SK-N-SH (cell line): ENCODE measurements at regions not wholly inside any gene's neighbourhood (a gene's known extent, or its start where the extent isn't known, plus 50 kb on each side); places are given as distances from the start of the nearest gene placed in this dataset.

Experiments
- CTCF ChIA-PET: fragments of 300-600, 350-600 bp; formaldehyde crosslinking; extraction: SDS; loops from one replicate; lab custom pipeline; 2021; lab: Yijun Ruan, JAX
- POLR2A ChIA-PET: fragments of 350-600 bp; sonication (Branson Sonifier 250); formaldehyde crosslinking; extraction: SDS; loops from one replicate; lab custom pipeline; 2020; ENCODE audit warnings: antibody characterized with exemption, inconsistent platforms; lab: Yijun Ruan, JAX
- DNase-seq: peaks from one replicate; pipeline ENCODE4 v3.0.0; 2012
- H2AFZ ChIP-seq: fragments of 200-600 bp; sonication (generic); 2 replicates; pipeline ENCODE4 v1.8.1; 2016; ENCODE audit warnings: antibody characterized with exemption, mild to moderate bottlenecking, low read depth
- H3F3A ChIP-seq: fragments of 200-600 bp; sonication (generic); replicated peaks from 2 replicates; pipeline ENCODE3; 2016; ENCODE audit warnings: antibody characterized with exemption, mild to moderate bottlenecking; ENCODE audit not compliant: insufficient read depth
- H3K27ac ChIP-seq, 2 experiments: fragments of 200-500 bp in 1 of 2; fragments of 200-600 bp in 1 of 2; sonication (Bioruptor generic) in 1 of 2; sonication (generic), shearing (Covaris generic) in 1 of 2; 2 replicates each; pipeline versions ENCODE4 v1.5.1 to v1.6.1; 2014 to 2016; ENCODE audit warnings: low read depth in 2 of 2, inconsistent platforms in 1 of 2, low read length in 1 of 2, mild to moderate bottlenecking in 1 of 2, mixed read lengths in 1 of 2
- H3K27me3 ChIP-seq: fragments of 200-600 bp; sonication (generic), shearing (Covaris generic); 2 replicates; pipeline ENCODE4 v1.6.1; 2016; ENCODE audit warnings: mixed run types; ENCODE audit not compliant: insufficient read depth
- H3K36me3 ChIP-seq, 2 experiments: fragments of 200-500 bp in 1 of 2; fragments of 200-600 bp in 1 of 2; sonication (Bioruptor generic) in 1 of 2; sonication (generic) in 1 of 2; replicated peaks in 1 of 2; 2 replicates each; pipeline versions ENCODE3 to v1.5.1; 2014 to 2016; ENCODE audit warnings: low read length in 1 of 2, mild to moderate bottlenecking in 1 of 2; ENCODE audit not compliant: insufficient read depth in 2 of 2, control insufficient read depth in 1 of 2
- H3K4me1 ChIP-seq, 2 experiments: fragments of 200-500 bp in 1 of 2; fragments of 200-600 bp in 1 of 2; sonication (Bioruptor generic) in 1 of 2; sonication (generic), shearing (Covaris generic) in 1 of 2; 2 replicates each; pipeline versions ENCODE4 v1.5.1 to v1.6.1; 2014 to 2016; ENCODE audit warnings: low read depth in 1 of 2, low read length in 1 of 2, mixed run types in 1 of 2; ENCODE audit not compliant: insufficient read depth in 2 of 2, control insufficient read depth in 1 of 2
- H3K4me2 ChIP-seq: fragments of 200-600 bp; sonication (generic), shearing (Covaris generic); 2 replicates; pipeline ENCODE4 v1.6.1; 2017; ENCODE audit warnings: mixed run types
- H3K4me3 ChIP-seq, 2 experiments: fragments of 200-500 bp in 1 of 2; fragments of 200-600 bp in 1 of 2; sonication (Bioruptor generic) in 1 of 2; sonication (generic), shearing (Covaris generic) in 1 of 2; 2 replicates each; pipeline versions ENCODE4 v1.5.1 to v1.8.1; 2014 to 2016; ENCODE audit warnings: low read depth in 2 of 2, inconsistent platforms in 1 of 2, low read length in 1 of 2, mild to moderate bottlenecking in 1 of 2, mixed read lengths in 1 of 2, moderate library complexity in 1 of 2
- H3K79me2 ChIP-seq: fragments of 200-600 bp; sonication (generic); 2 replicates; pipeline ENCODE4 v1.8.1; 2017; ENCODE audit warnings: mild to moderate bottlenecking; ENCODE audit not compliant: insufficient read depth
- H3K9ac ChIP-seq: fragments of 200-600 bp; sonication (generic); 2 replicates; pipeline ENCODE4 v1.6.1; 2017; ENCODE audit warnings: mixed run types
- H3K9me2 ChIP-seq: fragments of 200-600 bp; sonication (generic); 2 replicates; pipeline ENCODE4 v1.6.1; 2017; ENCODE audit warnings: mixed run types
- H3K9me3 ChIP-seq: fragments of 200-600 bp; sonication (generic); 2 replicates; pipeline ENCODE4 v1.6.1; 2017; ENCODE audit warnings: mixed run types, mild to moderate bottlenecking, moderate library complexity
- H4K20me1 ChIP-seq: fragments of 200-600 bp; sonication (generic); 2 replicates; pipeline ENCODE4 v1.6.1; 2017; ENCODE audit warnings: mild to moderate bottlenecking, mixed run types; ENCODE audit not compliant: insufficient read depth
- CHD2 ChIP-seq: fragments of 150-350 bp; IDR thresholded peaks from 2 replicates; pipeline ENCODE4 v1.6.1; 2018; ENCODE audit warnings: low read length; ENCODE audit not compliant: partially characterized antibody
- ELF1 ChIP-seq: IDR thresholded peaks from 2 replicates; pipeline ENCODE4 v1.4.0; 2012
- EP300 ChIP-seq, 2 experiments: IDR thresholded peaks; 2 replicates each; pipeline versions ENCODE4 v1.4.0 to v1.6.1; 2012; ENCODE audit warnings: borderline replicate concordance in 1 of 2, low read depth in 1 of 2, low read length in 1 of 2
- EZH2phosphoT487 ChIP-seq: fragments of 200-600 bp; sonication (generic); IDR thresholded peaks from 2 replicates; pipeline ENCODE4 v1.6.1; 2017; ENCODE audit warnings: low read depth, mixed run types, mild to moderate bottlenecking, antibody characterized with exemption, moderate library complexity, borderline replicate concordance
- GABPA ChIP-seq: IDR thresholded peaks from 2 replicates; pipeline ENCODE4 v1.4.0; 2012; ENCODE audit warnings: low read depth, mild to moderate bottlenecking
- MEF2A ChIP-seq: IDR thresholded peaks from 2 replicates; pipeline ENCODE4 v1.4.0; 2012; ENCODE audit warnings: low read depth, borderline replicate concordance
- MXI1 ChIP-seq: IDR thresholded peaks from 2 replicates; pipeline ENCODE4 v1.6.1; 2012; ENCODE audit warnings: mild to moderate bottlenecking, low read depth, low read length, improper control_type of control experiment
- NRF1 ChIP-seq: IDR thresholded peaks from 2 replicates; pipeline ENCODE4 v1.6.1; 2012; ENCODE audit warnings: low read depth, mild to moderate bottlenecking, low read length
- POLR2AphosphoS5 ChIP-seq: IDR thresholded peaks from 2 replicates; pipeline ENCODE4 v1.6.1; 2012; ENCODE audit warnings: low read depth, low read length
- RXRA ChIP-seq: IDR thresholded peaks from 2 replicates; pipeline ENCODE4 v1.4.0; 2012; ENCODE audit warnings: low read depth, mild to moderate bottlenecking, borderline replicate concordance
- SIN3A ChIP-seq: IDR thresholded peaks from 2 replicates; pipeline ENCODE4 v1.6.1; 2012; ENCODE audit warnings: low read depth, mild to moderate bottlenecking, low read length, moderate library complexity, borderline replicate concordance
- TAF1 ChIP-seq: IDR thresholded peaks from 2 replicates; pipeline ENCODE4 v1.6.1; 2012; ENCODE audit warnings: low read depth, mild to moderate bottlenecking, low read length, moderate library complexity, borderline replicate concordance
- TEAD4 ChIP-seq: IDR thresholded peaks from 2 replicates; pipeline ENCODE4 v1.4.0; 2012; ENCODE audit warnings: mild to moderate bottlenecking, borderline replicate concordance; ENCODE audit not compliant: insufficient read depth
- YY1 ChIP-seq: IDR thresholded peaks from 2 replicates; pipeline ENCODE4 v1.4.0; 2012; ENCODE audit warnings: low read depth, mild to moderate bottlenecking
- WGBS: methylation state at CpG from one replicate; pipeline ENCODE4 v1.1.6; 2017; ENCODE audit warnings: low lambda C conversion rate; 5-methylcytosine and 5-hydroxymethylcytosine counted together
- TF ChIP-seq, protein P1 (sequence below): IDR thresholded peaks from 2 replicates; pipeline ENCODE4 v1.4.0; 2012; ENCODE audit warnings: low read depth, borderline replicate concordance
- TF ChIP-seq, protein P2 (sequence below): IDR thresholded peaks from 2 replicates; pipeline ENCODE4 v1.4.0; 2012; ENCODE audit warnings: low read depth
- TF ChIP-seq, protein P3 (sequence below): IDR thresholded peaks from 2 replicates; pipeline ENCODE4; 2012
- TF ChIP-seq, protein P4 (sequence below): fragments of 150-350 bp; IDR thresholded peaks from 2 replicates; pipeline ENCODE4 v1.6.1; 2017; ENCODE audit warnings: antibody characterized with exemption, low read length, low read depth, borderline replicate concordance
- TF ChIP-seq, protein P5 (sequence below): fragments of 200-600 bp; sonication (generic); IDR thresholded peaks from 2 replicates; pipeline ENCODE4 v1.6.1; 2017; ENCODE audit warnings: antibody characterized with exemption, mild to moderate bottlenecking, moderate library complexity

- H3K4me3 ChIP-seq: no peak overlapping the region
- peaks cover 3% of the 10 kb centered on the region for H3F3A ChIP-seq
- no peak for DNase-seq
- 64% methylated on average over 2 of the region's 2 CpGs for WGBS
- H4K20me1 ChIP-seq: no peaks in the 10 kb centered on the region
- POLR2A ChIA-PET: no interaction called here
- TF ChIP-seq YY1 (no peak), ELF1 (no peak), POLR2AphosphoS5 (no peak), TEAD4 (no peak), MXI1 (no peak), MEF2A (no peak)
- TF ChIP-seq, protein P1, sequence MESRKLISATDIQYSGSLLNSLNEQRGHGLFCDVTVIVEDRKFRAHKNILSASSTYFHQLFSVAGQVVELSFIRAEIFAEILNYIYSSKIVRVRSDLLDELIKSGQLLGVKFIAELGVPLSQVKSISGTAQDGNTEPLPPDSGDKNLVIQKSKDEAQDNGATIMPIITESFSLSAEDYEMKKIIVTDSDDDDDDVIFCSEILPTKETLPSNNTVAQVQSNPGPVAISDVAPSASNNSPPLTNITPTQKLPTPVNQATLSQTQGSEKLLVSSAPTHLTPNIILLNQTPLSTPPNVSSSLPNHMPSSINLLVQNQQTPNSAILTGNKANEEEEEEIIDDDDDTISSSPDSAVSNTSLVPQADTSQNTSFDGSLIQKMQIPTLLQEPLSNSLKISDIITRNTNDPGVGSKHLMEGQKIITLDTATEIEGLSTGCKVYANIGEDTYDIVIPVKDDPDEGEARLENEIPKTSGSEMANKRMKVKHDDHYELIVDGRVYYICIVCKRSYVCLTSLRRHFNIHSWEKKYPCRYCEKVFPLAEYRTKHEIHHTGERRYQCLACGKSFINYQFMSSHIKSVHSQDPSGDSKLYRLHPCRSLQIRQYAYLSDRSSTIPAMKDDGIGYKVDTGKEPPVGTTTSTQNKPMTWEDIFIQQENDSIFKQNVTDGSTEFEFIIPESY: no peak
- no peak overlapping the region for H3K9ac ChIP-seq
- no peak overlapping the region for H3K27ac ChIP-seq
- H3K36me3 ChIP-seq: no peaks in the 10 kb centered on the region
- no peaks in the 10 kb centered on the region for H3K4me1 ChIP-seq
- no peaks in the 10 kb centered on the region for H3K27me3 ChIP-seq
- CTCF ChIA-PET: no interaction called here
- H3K9me3 ChIP-seq: no peaks in the 10 kb centered on the region
- no peak overlapping the region for H3K4me2 ChIP-seq
- H3K9me2 ChIP-seq: no peaks in the 10 kb centered on the region
- H3K79me2 ChIP-seq: no peaks in the 10 kb centered on the region
- no peak overlapping the region for H2AFZ ChIP-seq
Measured at GRCh38 chr5:97820138-97820537, 637.1 kb upstream of the RIOK2 start.

GRCh38 chr5:97832645-97833296 is 649.7 kb upstream of the RIOK2 start:
- Histone ChIP-seq H3F3A (peaks cover under 1% of the 10 kb centered on the region), H3K36me3 (no peaks in the 10 kb centered on the region), H3K9ac (no peak overlapping the region), H3K9me2 (no peaks in the 10 kb centered on the region), H3K4me2 (no peak overlapping the region), H2AFZ (no peak overlapping the region), H3K9me3 (peaks cover 12% of the 10 kb centered on the region), H3K27ac (no peak overlapping the region), H4K20me1 (no peaks in the 10 kb centered on the region), H3K79me2 (no peaks in the 10 kb centered on the region), H3K27me3 (no peaks in the 10 kb centered on the region), H3K4me3 (no peak overlapping the region), H3K4me1 (peaks cover 0 to under 1% of the 10 kb centered on the region in 2 experiments; a peak in 2 of 4 replicates)
- DNase-seq: no peak
- TF ChIP-seq EZH2phosphoT487 (no peak), EP300 (IDR thresholded peaks at IDR 0.05; ENCODE audit: borderline replicate concordance in 1 of 2, low read depth in 1 of 2, low read length in 1 of 2) (no peak), NRF1 (no peak), CHD2 (no peak), TAF1 (no peak), SIN3A (no peak), GABPA (no peak), RXRA (no peak), YY1 (no peak)
- TF ChIP-seq, protein P2, sequence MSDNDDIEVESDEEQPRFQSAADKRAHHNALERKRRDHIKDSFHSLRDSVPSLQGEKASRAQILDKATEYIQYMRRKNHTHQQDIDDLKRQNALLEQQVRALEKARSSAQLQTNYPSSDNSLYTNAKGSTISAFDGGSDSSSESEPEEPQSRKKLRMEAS: no peak
- TF ChIP-seq, protein P1: no peak
- TF ChIP-seq, protein P3, sequence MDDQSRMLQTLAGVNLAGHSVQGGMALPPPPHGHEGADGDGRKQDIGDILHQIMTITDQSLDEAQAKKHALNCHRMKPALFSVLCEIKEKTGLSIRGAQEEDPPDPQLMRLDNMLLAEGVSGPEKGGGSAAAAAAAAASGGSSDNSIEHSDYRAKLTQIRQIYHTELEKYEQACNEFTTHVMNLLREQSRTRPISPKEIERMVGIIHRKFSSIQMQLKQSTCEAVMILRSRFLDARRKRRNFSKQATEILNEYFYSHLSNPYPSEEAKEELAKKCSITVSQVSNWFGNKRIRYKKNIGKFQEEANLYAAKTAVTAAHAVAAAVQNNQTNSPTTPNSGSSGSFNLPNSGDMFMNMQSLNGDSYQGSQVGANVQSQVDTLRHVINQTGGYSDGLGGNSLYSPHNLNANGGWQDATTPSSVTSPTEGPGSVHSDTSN: no peak
- TF ChIP-seq, protein P4, sequence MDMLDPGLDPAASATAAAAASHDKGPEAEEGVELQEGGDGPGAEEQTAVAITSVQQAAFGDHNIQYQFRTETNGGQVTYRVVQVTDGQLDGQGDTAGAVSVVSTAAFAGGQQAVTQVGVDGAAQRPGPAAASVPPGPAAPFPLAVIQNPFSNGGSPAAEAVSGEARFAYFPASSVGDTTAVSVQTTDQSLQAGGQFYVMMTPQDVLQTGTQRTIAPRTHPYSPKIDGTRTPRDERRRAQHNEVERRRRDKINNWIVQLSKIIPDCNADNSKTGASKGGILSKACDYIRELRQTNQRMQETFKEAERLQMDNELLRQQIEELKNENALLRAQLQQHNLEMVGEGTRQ: no peak
- TF ChIP-seq, protein P5, sequence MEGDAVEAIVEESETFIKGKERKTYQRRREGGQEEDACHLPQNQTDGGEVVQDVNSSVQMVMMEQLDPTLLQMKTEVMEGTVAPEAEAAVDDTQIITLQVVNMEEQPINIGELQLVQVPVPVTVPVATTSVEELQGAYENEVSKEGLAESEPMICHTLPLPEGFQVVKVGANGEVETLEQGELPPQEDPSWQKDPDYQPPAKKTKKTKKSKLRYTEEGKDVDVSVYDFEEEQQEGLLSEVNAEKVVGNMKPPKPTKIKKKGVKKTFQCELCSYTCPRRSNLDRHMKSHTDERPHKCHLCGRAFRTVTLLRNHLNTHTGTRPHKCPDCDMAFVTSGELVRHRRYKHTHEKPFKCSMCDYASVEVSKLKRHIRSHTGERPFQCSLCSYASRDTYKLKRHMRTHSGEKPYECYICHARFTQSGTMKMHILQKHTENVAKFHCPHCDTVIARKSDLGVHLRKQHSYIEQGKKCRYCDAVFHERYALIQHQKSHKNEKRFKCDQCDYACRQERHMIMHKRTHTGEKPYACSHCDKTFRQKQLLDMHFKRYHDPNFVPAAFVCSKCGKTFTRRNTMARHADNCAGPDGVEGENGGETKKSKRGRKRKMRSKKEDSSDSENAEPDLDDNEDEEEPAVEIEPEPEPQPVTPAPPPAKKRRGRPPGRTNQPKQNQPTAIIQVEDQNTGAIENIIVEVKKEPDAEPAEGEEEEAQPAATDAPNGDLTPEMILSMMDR: no peak
- WGBS: 58% methylated on average over 2 of the region's 2 CpGs
- ChIA-PET CTCF (no interaction called here), POLR2A (no interaction called here)
